GM19193 (cell line): ENCODE measurements at regions not wholly inside any gene's neighbourhood (a gene's known extent, or its start where the extent isn't known, plus 50 kb on each side); places are given as distances from the start of the nearest gene placed in this dataset.

Experiments used
- POLR2A ChIP-seq: IDR thresholded peaks from 4 replicates; pipeline ENCODE4 v1.6.1; 2011; ENCODE audit not compliant: insufficient read depth, insufficient read length; ENCODE audit errors: extremely low read depth

GRCh38 chr2:120906914-120907313, 171.2 kb downstream of the GLI2 start:
- TF ChIP-seq POLR2A, result no peak

DNA sequence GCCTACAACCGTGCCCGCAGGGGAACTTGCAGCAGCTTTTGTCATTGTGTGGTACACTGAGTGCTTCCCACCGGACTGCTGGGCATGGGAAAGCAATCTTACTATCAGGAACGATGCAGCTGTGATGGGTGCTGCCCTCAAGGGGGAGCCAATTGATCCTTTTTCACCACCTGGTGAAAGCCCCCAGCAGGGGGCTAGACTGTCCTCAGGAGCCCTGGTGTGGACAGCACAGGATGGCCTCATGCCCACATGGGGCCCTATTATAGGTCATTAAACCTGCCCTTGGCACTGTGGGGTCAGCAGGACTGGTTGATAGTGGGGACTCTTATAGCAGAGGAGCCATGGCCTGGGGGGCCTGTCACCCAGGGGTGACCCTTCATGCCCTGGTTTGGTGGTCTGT, 172.2 kb downstream of the GLI2 start:
- TF ChIP-seq POLR2A, result no peak

DNA sequence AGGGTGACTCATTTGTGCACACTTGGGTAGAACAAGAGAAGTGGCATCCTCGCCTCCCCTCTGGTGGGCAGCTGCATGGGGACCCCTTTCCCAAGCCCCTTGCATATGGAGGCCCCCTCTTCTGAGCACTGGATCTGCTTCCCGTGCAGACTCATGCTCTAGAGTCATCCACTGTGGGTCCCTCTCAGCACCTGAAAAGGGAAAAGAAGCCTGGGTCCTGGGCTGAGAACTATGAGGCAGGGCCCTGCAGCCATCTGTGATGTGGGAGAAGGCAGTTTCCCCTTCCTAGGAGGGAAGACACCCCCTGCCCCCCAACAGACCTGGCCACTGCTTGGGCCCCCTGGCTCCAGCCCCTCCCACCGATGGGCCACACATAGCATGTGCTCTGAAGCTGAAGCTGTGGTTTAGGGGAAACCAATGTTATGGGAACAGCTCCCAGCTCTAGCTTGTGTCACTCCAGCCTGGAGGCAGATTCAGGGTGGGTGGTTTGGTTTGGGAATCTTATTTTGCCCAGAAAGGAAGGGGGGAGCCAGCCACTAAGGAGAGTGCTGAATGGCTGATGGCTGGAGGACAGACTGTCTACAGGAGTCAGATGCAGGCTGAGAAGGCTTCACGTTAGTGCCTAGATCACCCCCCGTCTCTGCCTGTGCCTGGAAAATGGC, 172.8 kb downstream of the GLI2 start:
- TF ChIP-seq POLR2A, result no peak

DNA sequence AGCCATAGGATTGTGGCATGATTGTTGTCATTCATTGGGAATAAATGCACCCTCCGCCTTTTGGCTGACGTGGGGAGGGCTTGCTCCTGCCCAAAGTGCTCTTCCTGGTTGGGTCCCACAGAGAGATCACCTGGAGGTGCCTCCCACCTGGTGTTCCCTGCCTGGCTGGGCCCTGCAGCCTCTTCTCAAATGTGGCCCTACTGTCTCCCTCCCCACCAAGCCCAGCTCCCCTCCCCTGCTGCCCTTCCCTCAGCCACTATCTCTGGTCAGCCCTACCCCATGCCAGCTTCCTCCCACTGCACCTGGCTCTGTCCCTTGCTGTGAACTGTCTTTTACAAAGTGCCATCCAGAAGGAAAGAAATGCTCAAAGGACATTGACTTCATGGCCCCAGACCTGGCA, 173.4 kb downstream of the GLI2 start:
- TF ChIP-seq POLR2A, result no peak

GRCh38 chr2:120910164-120910563, 174.5 kb downstream of the GLI2 start:
- no peak for TF ChIP-seq POLR2A

DNA sequence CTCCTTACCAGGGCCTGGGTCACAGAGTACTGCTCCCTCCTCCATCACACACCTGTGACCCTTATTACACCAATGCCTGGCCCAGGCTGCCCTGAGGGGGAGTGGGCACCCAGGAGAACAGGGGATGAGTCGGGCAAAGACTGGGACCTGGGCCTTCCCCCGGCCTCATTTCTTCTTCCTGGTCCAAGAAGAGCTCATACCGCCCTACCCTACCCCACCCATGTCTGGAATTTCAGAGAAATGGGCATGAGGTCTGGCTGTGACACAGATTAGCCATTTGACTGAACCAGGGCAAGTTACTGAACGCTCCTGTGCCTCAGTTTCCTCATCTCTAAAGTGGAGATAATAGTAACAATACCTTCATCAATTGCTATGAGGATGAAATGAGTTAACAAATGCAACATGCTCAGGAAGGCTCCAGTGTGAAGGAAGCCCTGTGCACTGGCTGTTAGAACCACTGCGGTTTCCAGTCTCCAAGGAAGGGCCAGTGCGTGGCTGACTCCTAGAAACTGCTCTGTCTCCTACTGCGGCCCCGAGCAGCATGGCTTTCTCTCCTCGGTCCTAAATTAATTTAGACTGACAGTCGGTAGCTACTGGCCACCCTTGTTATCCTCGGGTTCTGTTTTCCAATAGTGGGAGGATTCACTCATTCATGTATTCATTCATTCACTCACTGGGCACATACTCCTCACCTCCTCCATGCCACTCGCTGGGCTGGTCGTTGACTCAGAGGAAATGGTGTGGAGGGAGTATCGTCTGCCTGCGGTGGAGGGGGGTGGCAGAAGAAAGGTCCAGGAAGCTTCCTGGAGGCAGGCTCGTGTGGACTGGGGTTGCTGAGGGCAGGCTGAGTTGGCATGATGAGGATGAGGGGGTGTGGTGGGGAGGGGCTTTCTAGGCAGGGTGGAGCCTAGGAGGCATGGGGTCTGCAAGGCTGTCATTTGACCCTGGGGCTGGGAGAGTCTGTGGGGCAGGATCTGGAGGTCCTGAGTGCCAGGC, 175.6 kb downstream of the GLI2 start:
- no peak for TF ChIP-seq POLR2A

- no peak for TF ChIP-seq POLR2A
Observed at GRCh38 chr2:120912101-120912985, 176.7 kb downstream of the GLI2 start.

DNA sequence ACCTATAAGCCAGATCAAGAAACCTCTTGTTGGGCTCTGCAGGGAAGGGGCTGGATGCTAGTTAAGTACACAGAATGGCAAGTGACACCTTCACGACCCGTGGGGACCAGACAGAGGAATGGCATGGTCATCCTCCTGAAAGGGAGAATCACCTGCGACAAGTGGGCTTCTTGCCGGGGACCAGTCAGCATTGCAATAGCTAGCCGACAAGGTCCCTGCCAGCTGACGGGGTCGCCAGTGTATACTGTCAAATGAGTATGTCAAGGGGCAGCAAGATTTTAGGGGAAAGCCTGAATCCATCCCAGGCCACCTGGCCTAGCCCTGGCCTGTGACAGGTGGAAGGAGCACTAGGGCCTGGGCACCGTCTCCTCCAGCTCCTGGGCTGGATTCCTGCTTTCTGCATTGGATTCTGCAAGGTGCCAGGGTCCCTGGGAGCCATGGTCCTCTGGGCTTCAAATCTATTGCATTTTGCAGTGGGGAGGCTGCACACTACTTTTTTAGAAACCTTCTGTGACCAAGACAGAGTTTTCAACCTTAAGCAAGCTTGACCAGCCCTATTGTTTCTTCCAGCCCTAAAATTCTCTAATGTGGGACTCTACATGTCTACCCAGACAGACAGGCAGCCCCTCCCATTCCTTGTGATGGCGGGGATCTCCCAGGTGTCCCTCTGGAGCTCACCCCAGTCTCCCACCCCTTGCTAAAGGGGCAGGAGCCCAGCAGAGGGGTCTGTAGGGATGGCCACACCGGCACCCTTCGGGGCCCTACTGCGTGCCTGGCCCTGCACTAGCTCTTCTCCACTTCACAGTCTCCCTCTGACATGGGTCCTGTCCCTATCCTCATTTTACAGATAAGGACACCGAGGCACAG, 178.5 kb downstream of the GLI2 start:
- TF ChIP-seq POLR2A, result no peak

DNA sequence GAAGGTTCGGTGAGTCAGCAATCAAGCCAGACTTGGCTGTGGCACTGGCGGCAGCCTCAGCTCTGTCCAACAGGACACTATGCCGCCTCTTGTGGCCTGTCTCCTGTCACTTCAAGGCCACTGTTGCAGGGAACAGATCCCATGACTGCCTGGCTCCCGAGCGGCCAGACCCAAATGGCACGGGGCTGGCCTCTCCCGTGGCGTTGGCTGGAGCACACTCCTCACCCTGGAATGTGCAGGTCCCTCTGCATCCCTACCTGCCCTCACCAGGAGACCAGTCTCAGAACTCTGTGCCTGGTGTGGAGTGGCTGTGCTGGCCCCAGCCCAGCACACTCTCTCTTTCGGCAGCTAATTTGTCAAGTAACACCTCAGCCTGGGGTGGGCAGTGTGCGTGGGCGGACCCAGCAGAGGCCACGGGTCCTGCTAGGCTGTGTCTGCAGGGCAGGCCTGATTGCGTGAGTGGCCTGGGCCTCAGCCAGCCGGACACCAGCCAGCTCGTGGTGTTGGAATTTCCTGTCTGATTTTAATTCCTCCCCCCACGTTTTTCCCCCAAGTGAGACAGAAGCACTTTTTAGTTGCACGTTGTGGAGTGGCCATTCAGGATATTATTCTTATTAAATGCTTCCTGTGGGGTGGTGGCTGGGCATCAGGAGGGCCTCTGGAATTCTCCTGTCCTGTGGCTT, 179.3 kb downstream of the GLI2 start:
- no peak for TF ChIP-seq POLR2A

- TF ChIP-seq POLR2A, result no peak
Observed at GRCh38 chr2:120915670-120916069, 180.0 kb downstream of the GLI2 start.

DNA sequence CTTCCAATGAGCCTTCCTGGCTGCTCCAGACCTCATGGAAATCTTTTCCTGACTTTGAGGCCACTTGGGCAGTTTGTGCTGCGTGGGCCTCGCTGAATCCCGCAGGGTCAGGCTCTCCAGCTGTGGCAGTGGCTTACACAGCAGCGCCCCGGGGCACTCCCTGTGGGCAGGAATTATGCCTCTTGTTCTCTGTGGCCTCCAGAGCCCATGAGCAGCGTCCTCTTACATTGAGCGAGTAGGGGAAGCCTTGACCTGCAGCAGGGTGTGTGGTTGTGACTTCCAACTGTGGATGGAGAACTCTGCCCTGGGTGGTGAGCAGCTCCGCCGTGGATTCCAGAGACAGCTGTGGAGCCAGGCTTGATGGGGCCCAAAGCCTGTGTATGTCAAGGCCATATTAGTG, 180.8 kb downstream of the GLI2 start:
- no peak for TF ChIP-seq POLR2A

- no peak for TF ChIP-seq POLR2A
Observed at GRCh38 chr2:120917886-120918285, 182.2 kb downstream of the GLI2 start.

GRCh38 chr2:120919216-120919615, 183.5 kb downstream of the GLI2 start:
- TF ChIP-seq POLR2A, result no peak
